ENCODE measurements at regions not wholly inside any gene's neighbourhood (a gene's known extent, or its start where the extent isn't known, plus 50 kb on each side); places are given as distances from the start of the nearest gene placed in this dataset.

- 89 to 94% (median 91%) methylated on average over 8 of the region's 8 CpGs for WGBS, 3 donors
- TF ChIP-seq EP300 (IDR thresholded peaks at IDR 0.05) = no peak
- no peak for TF ChIP-seq CTCF (IDR thresholded peaks at IDR 0.05)
- no peak for TF ChIP-seq POLR2A (IDR thresholded peaks at IDR 0.05)
- H3K27ac ChIP-seq = no peak overlapping the region
- no peaks in the 10 kb centered on the region for H3K9me3 ChIP-seq
- H3K4me1 ChIP-seq (ENCODE audit: insufficient read depth) = no peaks in the 10 kb centered on the region
- H3K27me3 ChIP-seq = no peaks in the 10 kb centered on the region
- no peak overlapping the region for H3K4me3 ChIP-seq
- intact Hi-C loops (cut with DNase I) = no loop called here
- no peak for DNase-seq
- H3K36me3 ChIP-seq = no peaks in the 10 kb centered on the region
Measured at GRCh38 chr1:37398096-37398495, 76.3 kb upstream of the ZC3H12A start.

GRCh38 chr1:37399205-37399604 is 75.2 kb upstream of the ZC3H12A start:
- Histone ChIP-seq H3K9me3 (no peaks in the 10 kb centered on the region), H3K4me3 (no peak overlapping the region), H3K27ac (no peak overlapping the region), H3K36me3 (no peaks in the 10 kb centered on the region), H3K4me1 (ENCODE audit: insufficient read depth) (no peaks in the 10 kb centered on the region), H3K27me3 (no peaks in the 10 kb centered on the region)
- TF ChIP-seq POLR2A (IDR thresholded peaks at IDR 0.05) (no peak), CTCF (IDR thresholded peaks at IDR 0.05) (no peak), EP300 (IDR thresholded peaks at IDR 0.05) (no peak)
- intact Hi-C loops (cut with DNase I) = no loop called here
- no peak for DNase-seq
- 51 to 70% (median 67%) methylated on average over 6 of the region's 6 CpGs for WGBS, 3 donors

GRCh38 chr1:37399830-37400464 is 74.4 kb upstream of the ZC3H12A start:
- Histone ChIP-seq H3K27ac (no peak overlapping the region), H3K4me1 (ENCODE audit: insufficient read depth) (no peaks in the 10 kb centered on the region), H3K36me3 (no peaks in the 10 kb centered on the region), H3K27me3 (no peaks in the 10 kb centered on the region), H3K9me3 (no peaks in the 10 kb centered on the region), H3K4me3 (no peak overlapping the region)
- WGBS, 3 donors = 47 to 64% (median 54%) methylated on average over 3 of the region's 3 CpGs
- no peak for DNase-seq
- intact Hi-C loops (cut with DNase I) = no loop called here
- no peak for TF ChIP-seq POLR2A (IDR thresholded peaks at IDR 0.05)
- no peak for TF ChIP-seq EP300 (IDR thresholded peaks at IDR 0.05)
- no peak for TF ChIP-seq CTCF (IDR thresholded peaks at IDR 0.05)

- Histone ChIP-seq H3K4me1 (ENCODE audit: insufficient read depth) (no peaks in the 10 kb centered on the region), H3K27me3 (no peaks in the 10 kb centered on the region), H3K4me3 (no peak overlapping the region), H3K27ac (no peak overlapping the region), H3K36me3 (no peaks in the 10 kb centered on the region), H3K9me3 (no peaks in the 10 kb centered on the region)
- intact Hi-C loops (cut with DNase I) = no loop called here
- TF ChIP-seq CTCF (IDR thresholded peaks at IDR 0.05) = no peak
- no peak for TF ChIP-seq EP300 (IDR thresholded peaks at IDR 0.05)
- TF ChIP-seq POLR2A (IDR thresholded peaks at IDR 0.05) = no peak
- no peak for DNase-seq
- WGBS, 3 donors = 48 to 54% (median 49%) methylated on average over 21 of the region's 21 CpGs
Measured at GRCh38 chr1:37400466-37401225, 73.7 kb upstream of the ZC3H12A start.
